ENCODE measurements at regions not wholly inside any gene's neighbourhood (a gene's known extent, or its start where the extent isn't known, plus 50 kb on each side); places are given as distances from the start of the nearest gene placed in this dataset.

GRCh38 chr6:105624021-105624420, 221.1 kb upstream of the PREP start:
- TF ChIP-seq FOXA2 (IDR thresholded peaks at IDR 0.05) (no peak), HNF4A (conservative IDR thresholded peaks at IDR 0.05) (no peak), HNF4G (IDR thresholded peaks at IDR 0.05) (no peak), YY1 (IDR thresholded peaks at IDR 0.05) (no peak), EGR1 (IDR thresholded peaks at IDR 0.05; ENCODE audit: low read depth in 2 of 2) (no peak), TAF1 (conservative IDR thresholded peaks at IDR 0.05) (no peak), ATF3 (IDR thresholded peaks at IDR 0.05) (no peak), REST (IDR thresholded peaks at IDR 0.05) (no peak), GABPA (IDR thresholded peaks at IDR 0.05 in 1 of 2, conservative IDR thresholded peaks at IDR 0.05 in 1 of 2) (no peak), NR2F2 (IDR thresholded peaks at IDR 0.05) (no peak), CTCF (IDR thresholded peaks at IDR 0.05; ENCODE audit: low read depth, low read length, missing input control) (no peak), RXRA (IDR thresholded peaks at IDR 0.05) (no peak), SP1 (IDR thresholded peaks at IDR 0.05) (no peak), RAD21 (IDR thresholded peaks at IDR 0.05) (no peak), FOXA1 (IDR thresholded peaks at IDR 0.05) (no peak), ZBTB33 (IDR thresholded peaks at IDR 0.05) (no peak), MAX (IDR thresholded peaks at IDR 0.05) (no peak), JUND (IDR thresholded peaks at IDR 0.05) (no peak)
- H3K4me1 ChIP-seq (ENCODE audit: control insufficient read depth in 4 of 4, insufficient read depth in 4 of 4, low read length in 3 of 4) = no peaks in the 10 kb centered on the region
- H3K4me3 ChIP-seq (ENCODE audit: low read depth in 1 of 3, low read length in 3 of 3) = no peak overlapping the region
- H3K27me3 ChIP-seq (ENCODE audit: control insufficient read depth in 4 of 4, insufficient read depth in 4 of 4, low read length in 3 of 4) = peaks cover 0 to 3% (median 1%) of the 10 kb centered on the region in 4 donors
- no peak overlapping the region for H3K27ac ChIP-seq (ENCODE audit: low read depth in 1 of 2, low read length in 2 of 2)
- no peaks in the 10 kb centered on the region for H3K36me3 ChIP-seq (ENCODE audit: control insufficient read depth in 4 of 4, insufficient read depth in 3 of 4, low read depth in 1 of 4, low read length in 3 of 4)
- no peaks in the 10 kb centered on the region for H3K9me3 ChIP-seq (ENCODE audit: control insufficient read depth in 4 of 4, low read length in 3 of 4)
- H3K9ac ChIP-seq (ENCODE audit: low read depth in 1 of 2, low read length in 2 of 2) = no peak overlapping the region
- 74% methylated on average over 3 of the region's 3 CpGs for WGBS
- DNase-seq (ENCODE audit: low spot score) = no peak
